Esophagus (tissue), 2 donors: ENCODE measurements at regions not wholly inside any gene's neighbourhood (a gene's known extent, or its start where the extent isn't known, plus 50 kb on each side); places are given as distances from the start of the nearest gene placed in this dataset.
"Not testable (repeated sequence)": the region's sequence is repeated elsewhere in the genome, so short reads cannot be mapped to it uniquely, and the experiment has no call there.

Experiments
- H3K27ac ChIP-seq, 2 donors: one replicate each; pipeline ENCODE4 v1.5.1; 2013; ENCODE audit warnings: low read depth in 2 of 2, mild to moderate bottlenecking in 2 of 2, inconsistent platforms in 1 of 2, low read length in 1 of 2, moderate library complexity in 1 of 2
- H3K27me3 ChIP-seq, 2 donors: one replicate each; pipeline ENCODE4 v1.6.1; 2013; ENCODE audit warnings: low read length in 2 of 2, control low read depth in 1 of 2, mild to moderate bottlenecking in 1 of 2; ENCODE audit not compliant: insufficient read depth in 2 of 2, control insufficient read depth in 1 of 2
- H3K36me3 ChIP-seq, 2 donors: one replicate each; pipeline ENCODE4 v1.6.1; 2013; ENCODE audit warnings: low read length in 1 of 2; ENCODE audit not compliant: control insufficient read depth in 2 of 2, insufficient read depth in 2 of 2
- H3K4me1 ChIP-seq, 2 donors: one replicate each; pipeline ENCODE4 v1.6.1; 2013; ENCODE audit warnings: low read length in 1 of 2; ENCODE audit not compliant: control insufficient read depth in 2 of 2, insufficient read depth in 2 of 2
- H3K4me3 ChIP-seq, 2 donors: one replicate each; pipeline ENCODE4 v1.5.1; 2013; ENCODE audit warnings: low read length in 2 of 2, mild to moderate bottlenecking in 2 of 2, low read depth in 1 of 2, moderate library complexity in 1 of 2
- H3K9me3 ChIP-seq, 2 donors: one replicate each; pipeline ENCODE4 v1.6.1; 2013; ENCODE audit warnings: mild to moderate bottlenecking in 2 of 2, low read depth in 1 of 2, low read length in 1 of 2, moderate library complexity in 1 of 2; ENCODE audit not compliant: control insufficient read depth in 2 of 2, insufficient read depth in 1 of 2
- WGBS, 2 donors: extraction: QIAGEN DNeasy Blood & Tissue Kit; methylation state at CpG; one replicate each; pipeline ENCODE4 v1.1.7; 2013; 5-methylcytosine and 5-hydroxymethylcytosine counted together
- donor health status: healthy with polysubstance abuse.
- donor health status: Bipolar disorder and iron deficiency.

GRCh38 chr9:63912451-63912850 lies 1372.6 kb downstream of the FOXD4L5 start:
- not testable (repeated sequence) for H3K36me3 ChIP-seq, H3K27me3 ChIP-seq, H3K4me1 ChIP-seq, H3K27ac ChIP-seq, H3K9me3 ChIP-seq, H3K4me3 ChIP-seq
- 78 to 80% methylated on average over 6 of the region's 6 CpGs for WGBS, 2 donors

GRCh38 chr9:63909076-63909475 lies 1375.9 kb downstream of the FOXD4L5 start:
- H3K36me3 ChIP-seq, H3K4me1 ChIP-seq, H3K27me3 ChIP-seq, H3K4me3 ChIP-seq, H3K9me3 ChIP-seq, H3K27ac ChIP-seq: not testable (repeated sequence)
- WGBS, 2 donors: 49 to 59% methylated on average over 3 of the region's 3 CpGs

- H3K4me1 ChIP-seq, H3K36me3 ChIP-seq: not testable (repeated sequence)
- WGBS, 2 donors: 80 to 84% methylated on average over 16 of the region's 16 CpGs
Observed at GRCh38 chr9:63899637-63900190, 1385.3 kb downstream of the FOXD4L5 start.

GRCh38 chr9:63881386-63881785 lies 1403.6 kb downstream of the FOXD4L5 start:
- H3K4me3 ChIP-seq, H3K4me1 ChIP-seq, H3K27me3 ChIP-seq, H3K36me3 ChIP-seq, H3K9me3 ChIP-seq, H3K27ac ChIP-seq: not testable (repeated sequence)
- WGBS, 2 donors: 66 to 69% methylated on average over 3 to 4 of the region's 5 CpGs

More at GRCh38 chr9:63899637-63900190, 1385.3 kb downstream of the FOXD4L5 start:
- H3K27ac ChIP-seq, H3K9me3 ChIP-seq, H3K27me3 ChIP-seq, H3K4me3 ChIP-seq: not testable (repeated sequence)

- H3K36me3 ChIP-seq, H3K27ac ChIP-seq, H3K9me3 ChIP-seq, H3K27me3 ChIP-seq, H3K4me3 ChIP-seq, H3K4me1 ChIP-seq: not testable (repeated sequence)
- 83 to 88% methylated on average over 11 to 14 of the region's 17 CpGs for WGBS, 2 donors
Observed at GRCh38 chr9:63876380-63876779, 1408.6 kb downstream of the FOXD4L5 start.

- WGBS, 2 donors: 48% methylated on average over 52 of the region's 52 CpGs
- no peaks in the 10 kb centered on the region for H3K4me1 ChIP-seq
- H3K27ac ChIP-seq: no peak overlapping the region
- no peaks in the 10 kb centered on the region for H3K36me3 ChIP-seq
- peaks cover 0 to 5% of the 10 kb centered on the region in 2 donors for H3K9me3 ChIP-seq
- peak overlapping the region; percentile 14 to 37 for H3K4me3 ChIP-seq
- no peaks in the 10 kb centered on the region for H3K27me3 ChIP-seq
Observed at GRCh38 chr9:63859475-63860215, 1425.4 kb downstream of the FOXD4L5 start.

GRCh38 chr9:63859090-63859474 lies 1425.9 kb downstream of the FOXD4L5 start:
- not testable (repeated sequence) for H3K36me3 ChIP-seq, H3K9me3 ChIP-seq, H3K27ac ChIP-seq, H3K27me3 ChIP-seq, H3K4me1 ChIP-seq
- 42 to 50% methylated on average over 20 to 24 of the region's 24 CpGs for WGBS, 2 donors
- H3K4me3 ChIP-seq: peak overlapping the region; percentile 14 to 36

- not testable (repeated sequence) for H3K36me3 ChIP-seq, H3K27ac ChIP-seq, H3K27me3 ChIP-seq, H3K4me1 ChIP-seq, H3K4me3 ChIP-seq, H3K9me3 ChIP-seq
- WGBS, 2 donors: 86 to 88% methylated on average over 15 of the region's 15 CpGs
Observed at GRCh38 chr9:63853140-63853751, 1431.8 kb downstream of the FOXD4L5 start.

GRCh38 chr9:63824804-63825203 lies 1460.2 kb downstream of the FOXD4L5 start:
- not testable (repeated sequence) for H3K27me3 ChIP-seq, H3K9me3 ChIP-seq, H3K27ac ChIP-seq, H3K4me3 ChIP-seq, H3K36me3 ChIP-seq, H3K4me1 ChIP-seq
- WGBS, 2 donors: 19 to 20% methylated on average over 1 of the region's 1 CpG
